HG03097 (cell line): ENCODE measurements at regions not wholly inside any gene's neighbourhood (a gene's known extent, or its start where the extent isn't known, plus 50 kb on each side); places are given as distances from the start of the nearest gene placed in this dataset.

Experiments
- ATAC-seq: cut with Tn5 transposase; IDR thresholded peaks from one replicate; pipeline ENCODE4 v1.9.1; 2021; ENCODE audit not compliant: unreplicated experiment, low FRiP score

DNA sequence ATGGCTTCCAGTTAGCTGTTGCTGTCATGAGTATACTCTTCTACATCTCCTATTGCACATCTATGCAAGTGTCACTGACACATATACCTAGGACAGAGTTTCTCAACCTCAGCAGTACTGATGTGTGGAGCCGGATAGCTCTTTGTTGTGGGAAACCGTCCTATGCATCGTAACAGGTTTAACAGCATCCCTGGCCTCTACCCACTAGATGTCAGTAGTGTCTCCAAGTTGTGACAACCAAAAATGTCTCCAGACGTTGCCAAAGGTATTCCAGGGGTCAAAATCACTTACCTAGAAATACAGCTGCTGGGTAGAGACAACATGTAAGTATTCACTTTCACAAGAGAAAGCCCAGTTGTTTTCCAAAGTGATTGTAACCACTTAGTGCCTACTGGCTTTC is 637.6 kb downstream of the RNF144B start:
- ATAC-seq: no peak

DNA sequence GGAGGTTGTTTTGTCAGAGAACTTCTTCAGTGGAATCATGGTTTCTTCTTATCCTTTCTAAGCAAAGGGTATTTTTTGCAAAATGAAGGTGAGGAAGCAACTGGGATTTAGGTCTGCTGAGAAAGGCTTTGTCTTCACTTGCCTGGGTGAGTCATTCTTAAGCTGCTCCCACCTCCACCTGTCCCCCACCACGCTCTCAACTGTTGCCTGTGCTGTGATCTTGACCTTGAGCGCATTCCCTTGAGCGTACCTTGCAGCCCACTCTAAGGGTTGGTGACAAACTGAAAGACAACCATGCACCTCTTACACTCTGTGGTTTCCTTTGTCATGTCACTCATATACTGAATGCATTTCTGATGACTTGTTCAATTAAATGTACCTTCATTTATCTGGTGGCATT is 641.1 kb downstream of the RNF144B start:
- no peak for ATAC-seq

DNA sequence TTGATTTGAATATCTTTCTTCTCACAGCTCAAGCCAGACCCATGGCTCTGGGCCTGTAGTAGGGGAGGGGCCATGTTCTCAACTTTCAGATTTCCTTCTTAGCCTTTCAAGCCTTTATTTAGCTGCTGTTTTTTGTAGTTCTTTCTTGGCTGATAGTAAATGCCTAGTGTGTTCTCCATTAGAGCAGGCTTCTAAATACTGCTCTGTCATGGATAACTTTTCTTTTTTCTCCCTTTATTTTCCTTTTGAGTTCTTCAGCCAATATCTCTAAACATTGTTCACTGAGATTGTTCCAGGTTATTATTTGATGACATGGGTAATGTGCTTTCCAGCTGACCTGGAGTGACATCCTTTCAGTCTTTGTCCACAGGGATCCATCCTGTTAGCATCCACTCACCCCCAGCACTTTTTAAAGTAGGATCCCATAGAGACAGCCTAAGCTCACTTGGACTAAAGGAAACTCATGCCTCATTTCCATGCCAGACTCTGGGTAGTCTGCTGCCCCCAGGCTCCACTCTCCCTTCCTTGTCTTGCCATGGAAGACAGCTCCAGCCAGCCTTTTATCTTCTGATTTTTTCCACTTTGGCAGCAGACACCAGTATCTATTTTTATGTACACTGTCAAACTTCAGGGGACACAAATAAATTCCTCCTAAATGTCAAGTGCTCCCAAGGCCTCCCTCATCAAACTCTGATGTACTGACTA is 645.6 kb downstream of the RNF144B start:
- no peak for ATAC-seq

DNA sequence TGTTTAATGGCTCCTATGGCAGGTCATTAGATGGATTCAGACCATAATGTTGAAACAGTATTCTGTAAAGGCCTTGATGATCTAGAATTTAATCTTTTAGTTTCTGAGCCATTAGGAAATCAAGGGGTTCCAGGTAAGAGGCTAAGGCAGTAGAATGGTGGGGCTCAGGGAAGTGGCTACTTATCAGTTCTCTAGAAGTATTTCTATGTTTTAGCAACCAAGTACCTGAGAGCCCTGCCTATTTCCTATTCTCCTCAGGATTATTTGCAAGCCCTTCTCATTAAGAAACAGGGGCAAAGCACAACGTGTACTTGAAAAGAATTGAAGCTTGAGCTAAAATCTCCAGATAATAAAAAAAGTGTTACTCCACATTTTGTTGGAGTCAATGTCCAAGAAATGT is 646.5 kb downstream of the RNF144B start:
- no peak for ATAC-seq

DNA sequence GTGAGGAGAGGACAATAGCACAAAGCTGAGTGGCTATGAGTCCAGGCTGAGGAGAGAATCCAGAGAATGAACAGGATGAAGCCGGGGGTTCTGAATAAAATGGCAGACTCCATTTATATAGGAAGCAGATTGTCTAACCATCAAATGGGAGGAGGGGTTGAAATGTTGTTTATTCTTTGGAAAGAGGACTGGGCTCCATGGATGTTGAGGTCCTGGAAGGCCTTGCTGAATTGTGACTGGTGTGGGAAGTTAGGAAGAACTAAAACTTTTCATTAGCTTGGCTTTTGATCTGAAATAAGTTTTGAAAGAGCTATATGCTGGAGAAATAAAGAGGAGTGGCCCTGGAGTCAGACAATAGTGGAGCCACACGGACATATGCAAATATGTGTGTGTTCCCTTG is 647.8 kb downstream of the RNF144B start:
- ATAC-seq: no peak

DNA sequence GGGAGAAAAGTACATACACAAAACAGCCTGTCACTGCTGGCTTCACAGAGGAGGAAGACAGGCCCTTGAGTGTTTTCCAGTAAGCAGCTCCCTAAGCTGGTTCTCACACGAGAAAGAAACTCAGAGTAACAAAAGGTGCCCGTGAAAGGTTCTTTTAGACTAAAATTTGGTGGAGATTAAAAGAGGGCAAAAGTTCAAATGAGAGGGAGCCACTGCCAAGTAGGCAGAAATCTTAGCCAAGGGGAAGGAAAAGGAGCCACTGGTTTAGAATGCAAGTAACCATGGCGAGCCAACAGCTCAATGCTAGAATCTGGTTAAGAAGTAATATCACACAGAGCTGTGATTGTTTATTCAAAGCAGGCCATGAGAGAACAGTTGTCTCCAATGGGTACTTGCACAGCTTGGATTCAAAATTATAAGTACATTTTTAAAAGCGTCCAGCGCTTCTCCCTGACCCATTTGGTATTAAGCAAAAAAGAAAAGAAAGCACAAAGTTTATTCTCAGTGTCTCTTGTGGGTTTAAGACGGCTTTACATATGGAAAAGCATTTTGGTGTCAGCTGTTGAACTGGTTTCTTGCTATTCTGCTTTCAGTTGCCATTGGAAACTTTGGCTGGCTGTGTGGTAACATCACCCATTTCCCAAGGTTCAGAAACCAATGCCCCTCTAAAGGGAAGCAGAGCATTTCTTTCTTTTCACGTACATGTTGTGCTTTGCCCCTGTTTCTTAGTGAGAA is 648.5 kb downstream of the RNF144B start:
- no peak for ATAC-seq

DNA sequence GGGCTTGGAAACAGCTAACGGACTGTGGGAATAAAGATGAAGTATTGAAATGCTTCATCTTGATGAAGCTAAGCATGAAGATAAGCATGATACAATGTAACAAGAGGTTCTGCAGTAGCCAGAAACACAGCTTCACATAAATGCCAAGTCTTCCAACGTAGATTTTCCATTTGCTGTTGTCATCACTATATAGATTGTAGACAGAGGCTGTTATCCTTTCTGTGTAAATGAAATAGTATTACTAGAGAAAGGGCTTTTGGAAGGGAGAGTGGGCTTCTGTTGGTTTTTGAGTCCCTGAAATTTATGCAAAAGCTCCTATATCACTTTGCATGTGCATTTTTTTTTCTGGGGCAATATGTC is 649.0 kb downstream of the RNF144B start:
- ATAC-seq: no peak

DNA sequence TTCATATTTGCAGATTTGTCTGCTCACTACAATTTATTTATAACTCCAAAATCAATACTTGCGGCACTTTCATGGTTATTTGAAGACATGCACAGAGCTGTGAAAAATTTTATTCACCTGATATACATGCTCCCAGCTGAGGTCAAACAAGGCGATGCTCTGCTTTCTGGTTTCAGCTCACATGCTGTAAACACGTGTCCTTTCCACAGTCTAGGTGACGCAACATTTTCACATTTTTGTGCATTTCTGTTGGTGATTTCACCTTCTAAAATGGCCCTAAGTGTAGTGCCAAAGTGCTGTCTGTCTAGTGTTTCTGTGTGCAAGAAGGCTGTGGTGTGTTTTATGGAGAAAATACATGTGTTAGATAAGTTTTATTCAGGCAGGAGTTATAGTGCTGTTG is 650.5 kb downstream of the RNF144B start:
- no peak for ATAC-seq

DNA sequence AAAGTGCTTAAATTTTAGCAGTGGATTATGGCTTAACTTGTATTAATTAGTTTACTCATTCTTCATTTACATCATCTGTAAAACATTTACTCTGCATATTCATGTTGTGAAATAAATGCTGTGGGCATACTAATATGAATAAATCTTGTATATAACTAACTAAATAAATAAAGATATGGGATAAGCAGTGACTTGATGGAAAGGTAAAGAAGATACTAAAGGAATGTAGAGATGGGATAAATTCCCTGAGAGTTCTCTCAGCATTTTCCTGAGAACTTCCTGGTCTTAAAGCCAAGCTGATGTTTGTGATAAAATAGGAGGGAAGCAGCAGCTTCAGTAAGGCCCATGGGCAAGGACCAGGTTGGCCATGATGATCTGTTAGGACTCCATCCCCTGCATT is 652.1 kb downstream of the RNF144B start:
- ATAC-seq: no peak

DNA sequence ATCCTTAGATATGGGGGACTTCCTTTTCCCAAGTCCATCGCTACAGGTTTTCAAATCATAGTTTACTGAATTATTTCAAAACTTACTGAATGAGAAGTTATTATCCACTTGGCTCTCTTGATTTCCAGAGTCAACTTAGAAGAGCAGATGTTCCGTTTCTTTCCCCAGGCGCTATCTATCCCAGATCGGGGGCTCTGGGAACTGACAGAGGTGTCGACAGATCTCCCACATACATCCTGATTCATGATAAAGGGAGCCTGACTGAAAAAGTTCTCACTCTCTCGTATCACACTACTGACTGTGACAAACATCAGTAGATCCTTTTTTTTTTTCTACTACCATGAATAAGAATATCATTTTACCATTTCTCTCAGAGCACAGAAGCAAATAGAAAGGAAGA is 654.8 kb downstream of the RNF144B start:
- ATAC-seq: no peak

DNA sequence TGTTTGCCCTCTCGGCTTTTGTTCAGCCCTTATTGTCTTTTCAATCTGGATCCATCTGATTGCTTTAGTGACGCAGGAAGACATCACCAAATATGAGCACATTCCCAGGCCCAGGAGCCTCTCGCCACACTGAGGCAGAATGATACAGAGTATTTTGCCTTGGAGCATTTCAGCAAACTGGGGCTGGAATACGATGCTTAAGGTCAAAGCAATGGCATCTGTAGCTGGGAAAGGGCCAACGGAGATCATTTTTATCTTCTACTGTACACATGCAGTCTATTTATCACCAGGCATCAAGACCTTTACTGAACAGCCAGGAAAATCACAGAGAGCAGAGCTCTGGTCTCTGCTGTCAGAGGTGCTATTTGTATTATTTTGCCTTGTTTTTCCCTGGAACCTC is 655.3 kb downstream of the RNF144B start:
- ATAC-seq: no peak

DNA sequence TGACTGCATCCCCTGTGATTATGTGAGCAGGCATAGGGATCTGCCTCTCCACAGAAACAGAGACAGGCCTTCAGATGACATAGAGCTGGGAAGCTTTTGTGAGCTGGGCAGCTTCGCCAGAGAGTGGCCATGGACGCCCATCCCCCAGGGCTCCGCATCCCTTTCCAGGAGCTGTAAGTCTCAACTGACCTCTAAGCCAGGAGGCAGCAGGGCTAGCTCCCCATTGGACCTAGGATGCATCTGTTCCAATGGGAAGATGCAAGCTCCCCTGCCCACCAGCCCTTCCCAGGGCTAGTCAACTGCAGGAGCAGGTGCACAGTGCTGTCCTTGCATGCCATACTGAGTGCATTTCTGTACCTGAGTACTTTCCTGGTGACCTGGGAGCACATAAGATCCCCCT is 663.6 kb downstream of the RNF144B start:
- no peak for ATAC-seq

DNA sequence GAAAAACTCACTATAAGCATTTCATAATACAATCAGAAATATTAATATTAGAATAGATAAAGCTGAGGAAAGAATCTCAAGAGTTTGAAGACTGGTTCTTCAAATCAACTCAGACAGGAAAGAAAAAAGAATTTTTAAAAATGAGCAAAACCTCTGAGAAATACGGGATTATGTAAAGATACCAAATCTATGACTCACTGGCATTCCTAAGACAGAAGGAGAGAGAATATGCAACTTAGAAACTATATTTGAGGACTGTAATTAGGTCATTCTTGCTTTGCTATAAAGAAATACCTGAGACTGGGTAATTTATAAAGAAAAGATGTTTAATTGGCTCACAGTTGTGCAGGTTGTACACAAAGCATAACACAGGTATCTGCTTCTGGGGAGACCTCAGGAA is 665.1 kb downstream of the RNF144B start:
- no peak for ATAC-seq

DNA sequence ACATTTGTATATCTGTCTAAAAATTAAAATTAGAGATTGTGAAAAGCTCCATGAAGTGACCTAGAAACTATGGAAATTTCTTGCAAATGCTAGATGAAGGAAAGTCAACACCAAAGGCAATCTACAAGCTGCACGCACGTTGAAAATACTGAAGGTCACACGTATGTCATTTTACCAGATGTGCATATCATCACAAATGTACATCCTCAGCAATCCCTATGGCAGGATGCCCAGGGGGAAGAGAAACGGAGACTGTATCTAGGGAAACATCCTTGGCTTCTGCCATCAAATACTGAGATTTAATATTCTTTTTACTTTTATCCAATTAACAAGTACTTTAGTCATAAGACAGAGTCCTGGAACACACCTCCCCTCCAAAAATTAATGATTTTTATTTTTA is 672.0 kb downstream of the RNF144B start:
- ATAC-seq: no peak

DNA sequence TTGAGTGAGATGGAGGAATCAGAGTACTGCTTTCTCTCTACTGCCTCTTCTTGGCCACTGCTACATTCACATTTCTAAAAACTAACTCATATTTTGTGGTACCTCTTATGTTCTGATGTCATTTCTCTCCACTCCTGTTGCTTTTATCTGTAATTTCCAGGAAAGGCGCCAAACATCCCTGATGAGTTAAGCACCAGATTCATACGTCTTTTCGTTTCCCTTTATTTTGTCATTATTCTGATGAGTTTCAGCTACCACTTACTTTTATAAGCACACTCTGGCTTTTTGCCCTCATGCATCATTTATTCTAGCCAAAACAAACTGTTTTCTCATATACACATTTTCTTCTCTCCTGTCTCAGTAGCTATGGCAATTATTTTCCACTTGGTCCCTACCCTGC is 680.0 kb downstream of the RNF144B start:
- ATAC-seq: no peak

DNA sequence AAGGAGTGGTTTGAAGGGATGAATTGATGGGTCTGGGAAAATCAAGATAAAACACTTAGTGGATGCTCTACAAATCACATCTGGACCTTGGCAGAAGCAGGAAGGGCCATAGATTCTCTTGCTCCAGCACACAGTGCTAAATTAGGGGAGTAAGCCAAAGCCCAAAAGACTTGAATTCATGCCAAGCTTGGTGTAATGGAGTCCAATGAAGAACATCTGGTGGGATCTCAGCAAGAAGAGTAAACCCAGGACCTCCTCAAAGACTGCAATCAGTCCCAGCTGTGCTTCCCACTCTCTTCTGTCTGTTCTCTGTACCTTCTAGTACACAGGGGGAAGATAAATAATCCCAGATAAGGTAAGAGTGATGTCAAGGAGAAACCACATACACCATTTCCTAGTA is 683.4 kb downstream of the RNF144B start:
- ATAC-seq: no peak

DNA sequence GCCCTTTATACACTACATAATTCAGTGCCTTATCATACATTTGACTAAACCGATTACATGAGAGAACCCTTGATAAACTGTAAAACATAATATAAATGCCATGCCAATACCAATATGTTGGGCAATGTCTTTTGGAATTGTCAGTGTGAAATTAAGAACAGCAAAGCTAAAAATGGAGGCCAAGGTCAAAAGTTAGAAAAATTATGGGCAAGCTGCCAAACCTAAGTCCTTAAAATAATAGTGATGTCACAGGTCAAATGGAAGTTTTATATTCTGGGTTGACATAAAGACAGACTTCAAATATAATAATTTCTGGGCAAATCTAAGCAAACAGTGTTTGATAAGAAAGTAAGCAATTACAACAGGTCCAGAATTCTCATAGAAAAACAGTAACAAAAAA is 696.7 kb downstream of the RNF144B start:
- no peak for ATAC-seq

DNA sequence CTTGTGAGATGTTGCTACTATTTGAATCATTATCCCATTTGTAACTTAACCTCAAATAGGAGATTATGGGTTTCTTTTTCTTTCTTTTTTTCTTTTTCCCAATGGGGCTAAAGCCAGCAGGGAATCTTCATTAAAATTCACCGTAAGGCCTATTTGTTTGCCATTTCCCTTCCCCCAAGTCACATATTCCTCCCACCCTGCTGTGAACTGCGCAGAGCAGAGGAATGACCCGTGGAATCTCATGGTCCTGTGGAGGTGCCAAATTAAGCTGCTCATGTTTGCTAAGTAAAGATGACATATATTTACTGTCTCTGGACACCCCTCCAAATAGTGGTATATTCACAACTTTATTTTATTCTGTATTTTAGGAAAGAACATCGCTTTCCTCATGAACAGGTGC is 699.3 kb downstream of the RNF144B start:
- no peak for ATAC-seq

DNA sequence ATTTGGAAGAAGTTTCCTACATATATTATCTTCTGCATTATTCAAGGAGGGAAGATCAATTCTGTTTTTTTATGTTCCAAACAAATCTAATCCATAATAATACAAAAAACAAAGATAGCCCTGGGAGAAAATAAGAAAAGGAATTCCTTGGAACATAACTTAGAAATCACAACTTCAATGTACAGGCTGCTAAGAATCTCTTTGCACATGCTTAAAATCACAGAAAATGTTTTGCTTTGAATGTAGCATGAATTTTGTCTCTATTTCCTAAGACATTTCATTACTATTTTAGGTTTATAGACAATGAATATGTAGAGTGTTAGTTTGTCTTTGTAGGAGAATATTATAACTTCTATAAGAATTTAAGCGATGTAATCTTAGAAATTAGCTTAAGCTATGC is 700.1 kb downstream of the RNF144B start:
- no peak for ATAC-seq

DNA sequence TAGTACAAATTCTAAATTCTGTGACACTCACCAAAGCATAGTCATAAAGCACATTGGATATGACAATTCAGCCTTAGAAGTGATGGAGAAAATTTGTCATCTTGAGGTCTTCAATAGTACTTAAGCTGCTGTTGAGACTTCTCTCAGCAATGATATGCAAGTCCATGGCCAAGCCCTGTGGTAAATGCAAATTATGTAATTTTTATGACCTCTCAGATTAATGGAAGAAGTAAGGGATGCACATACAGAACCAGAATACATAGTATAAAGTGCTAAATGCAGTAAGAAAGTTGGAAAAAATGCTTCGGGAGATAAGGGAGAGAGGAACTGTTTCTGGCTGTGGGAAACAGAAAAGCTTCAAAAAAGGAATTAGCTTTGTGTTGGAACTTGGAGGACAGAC is 700.7 kb downstream of the RNF144B start:
- no peak for ATAC-seq

DNA sequence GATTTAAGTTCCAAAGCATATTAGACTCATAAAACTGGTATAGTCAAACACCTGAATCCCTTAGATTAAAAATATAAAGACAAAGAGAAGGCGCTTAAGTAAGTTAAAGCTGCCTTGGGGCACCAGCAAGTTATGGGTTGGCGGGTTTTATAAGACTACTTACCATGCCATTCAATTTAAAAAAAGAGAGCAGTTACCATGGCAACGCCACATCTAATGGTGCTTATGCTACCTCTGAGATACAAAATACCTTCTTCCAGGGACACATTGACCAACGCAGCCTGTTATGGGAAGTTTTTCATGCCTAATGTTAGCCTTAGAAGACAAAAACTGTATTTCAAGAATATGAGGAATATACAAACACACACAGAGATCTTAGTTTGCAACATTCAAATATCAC is 713.6 kb downstream of the RNF144B start:
- no peak for ATAC-seq

DNA sequence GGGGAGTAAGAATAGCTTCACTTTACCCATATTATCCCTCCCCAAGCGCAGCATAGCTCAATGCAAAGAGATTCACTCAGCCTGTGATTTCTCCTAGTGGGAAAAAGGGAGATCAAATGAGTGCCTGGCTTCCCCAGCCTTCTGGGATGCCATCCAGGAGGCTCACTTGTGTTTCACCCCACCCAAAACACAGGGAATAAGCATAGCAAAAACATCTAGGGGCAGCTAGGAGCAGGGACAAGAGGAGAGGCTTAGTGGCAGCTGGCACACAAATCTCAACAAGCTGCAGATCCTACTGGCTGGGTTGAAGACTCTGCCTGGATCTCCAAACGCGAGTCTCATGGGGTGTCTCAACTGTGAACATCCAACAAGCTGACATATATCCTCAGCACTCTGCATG is 715.8 kb downstream of the RNF144B start:
- no peak for ATAC-seq

DNA sequence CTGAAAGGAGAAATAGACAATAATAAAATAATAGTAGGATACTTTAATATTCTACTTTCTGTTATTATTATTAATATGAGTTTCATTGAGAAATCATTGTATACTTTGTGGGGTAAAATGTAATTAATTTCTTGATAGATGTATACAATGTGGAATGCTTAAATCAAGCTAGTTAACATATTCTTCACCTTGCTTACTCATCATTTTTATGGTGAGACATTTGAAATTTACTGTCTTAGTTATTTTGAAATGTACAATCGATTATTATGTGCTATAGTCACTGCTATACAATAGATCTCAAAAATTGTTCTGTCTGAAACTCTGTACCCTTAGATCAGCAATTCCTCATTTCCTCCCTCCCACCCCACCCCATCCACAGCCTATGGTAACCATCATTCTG is 720.3 kb downstream of the RNF144B start:
- ATAC-seq: no peak
